Prostate gland (tissue), 2 donors: ENCODE measurements at regions not wholly inside any gene's neighbourhood (a gene's known extent, or its start where the extent isn't known, plus 50 kb on each side); places are given as distances from the start of the nearest gene placed in this dataset.

ENCODE experiments used
- POLR2A ChIP-seq: fragments of 450-650 bp; IDR thresholded peaks from one replicate; pipeline ENCODE4 v1.6.1; 2016; ENCODE audit warnings: antibody characterized with exemption, mild to moderate bottlenecking
- POLR2AphosphoS5 ChIP-seq: sonication (generic); formaldehyde crosslinking; IDR thresholded peaks from one replicate; pipeline ENCODE4 v1.6.1; 2017; ENCODE audit warnings: antibody characterized with exemption
- TF ChIP-seq, protein P1 (sequence below), 4 experiments: fragments of 200-600 bp in 2 of 4; fragments of 450-650 bp in 2 of 4; sonication (generic) in 2 of 4; IDR thresholded peaks; 1 replicate in 3 of 4; 2 replicates in 1 of 4; pipeline ENCODE4 v1.5.1; 2016 to 2019; ENCODE audit warnings: antibody characterized with exemption in 4 of 4, mild to moderate bottlenecking in 2 of 4, moderate library complexity in 2 of 4

DNA sequence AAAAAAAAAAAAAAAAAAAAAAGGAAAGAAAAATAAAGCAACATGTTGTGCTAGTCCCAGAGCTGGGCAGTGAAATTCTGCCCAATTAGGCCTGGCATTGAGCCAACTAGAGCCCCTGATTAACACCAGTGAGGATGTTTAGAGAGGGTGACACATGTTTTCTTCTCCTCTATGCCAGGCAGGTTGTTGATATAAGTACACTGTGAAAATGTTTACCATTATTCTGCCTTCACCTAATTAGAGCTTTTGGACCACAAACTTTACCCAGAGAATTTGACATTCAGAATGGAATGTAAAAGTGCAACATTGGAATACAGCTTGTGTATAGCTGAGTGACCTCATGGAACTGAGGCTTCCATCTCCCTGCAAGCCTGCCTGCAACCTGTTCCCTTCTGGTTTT, 62.0 kb upstream of the EPCAM start:
- no peak for TF ChIP-seq POLR2A
- TF ChIP-seq, protein P1, sequence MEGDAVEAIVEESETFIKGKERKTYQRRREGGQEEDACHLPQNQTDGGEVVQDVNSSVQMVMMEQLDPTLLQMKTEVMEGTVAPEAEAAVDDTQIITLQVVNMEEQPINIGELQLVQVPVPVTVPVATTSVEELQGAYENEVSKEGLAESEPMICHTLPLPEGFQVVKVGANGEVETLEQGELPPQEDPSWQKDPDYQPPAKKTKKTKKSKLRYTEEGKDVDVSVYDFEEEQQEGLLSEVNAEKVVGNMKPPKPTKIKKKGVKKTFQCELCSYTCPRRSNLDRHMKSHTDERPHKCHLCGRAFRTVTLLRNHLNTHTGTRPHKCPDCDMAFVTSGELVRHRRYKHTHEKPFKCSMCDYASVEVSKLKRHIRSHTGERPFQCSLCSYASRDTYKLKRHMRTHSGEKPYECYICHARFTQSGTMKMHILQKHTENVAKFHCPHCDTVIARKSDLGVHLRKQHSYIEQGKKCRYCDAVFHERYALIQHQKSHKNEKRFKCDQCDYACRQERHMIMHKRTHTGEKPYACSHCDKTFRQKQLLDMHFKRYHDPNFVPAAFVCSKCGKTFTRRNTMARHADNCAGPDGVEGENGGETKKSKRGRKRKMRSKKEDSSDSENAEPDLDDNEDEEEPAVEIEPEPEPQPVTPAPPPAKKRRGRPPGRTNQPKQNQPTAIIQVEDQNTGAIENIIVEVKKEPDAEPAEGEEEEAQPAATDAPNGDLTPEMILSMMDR (IDR thresholded peaks at IDR 0.05), result no peak
- no peak for TF ChIP-seq POLR2AphosphoS5
